GM23338 (cell line): ENCODE measurements at regions not wholly inside any gene's neighbourhood (a gene's known extent, or its start where the extent isn't known, plus 50 kb on each side); places are given as distances from the start of the nearest gene placed in this dataset.

Source experiments
- ATAC-seq: fragments of 200-7000 bp; cut with Tn5 transposase; 3 replicates; pipeline ENCODE4 v1.9.1; 2020
- DNase-seq: peaks from one replicate; pipeline ENCODE4 v3.0.0-alpha.2; 2015; ENCODE audit warnings: low spot score
- H2AFZ ChIP-seq: fragments of 200-600 bp; sonication (generic); 2 replicates; pipeline ENCODE4 v1.8.0; 2016; ENCODE audit warnings: antibody characterized with exemption, mild to moderate bottlenecking, moderate library complexity
- H3F3A ChIP-seq: fragments of 200-600 bp; sonication (generic); replicated peaks from 2 replicates; pipeline ENCODE4 v1.8.0; 2017; ENCODE audit warnings: antibody characterized with exemption, mixed run types, low read depth
- H3K27ac ChIP-seq: fragments of 200-600 bp; sonication (generic); 2 replicates; pipeline ENCODE4 v1.6.1; 2016; ENCODE audit warnings: low read depth
- H3K27me3 ChIP-seq: fragments of 200-600 bp; sonication (generic); 2 replicates; pipeline ENCODE4 v1.8.0; 2016; ENCODE audit warnings: mild to moderate bottlenecking, mixed run types, moderate library complexity; ENCODE audit not compliant: insufficient read depth
- H3K36me3 ChIP-seq: fragments of 200-600 bp; sonication (generic); 2 replicates; pipeline ENCODE4 v1.8.0; 2016; ENCODE audit warnings: mild to moderate bottlenecking; ENCODE audit not compliant: insufficient read depth
- H3K4me1 ChIP-seq: fragments of 200-600 bp; sonication (generic); 2 replicates; pipeline ENCODE4 v1.8.0; 2016; ENCODE audit warnings: mild to moderate bottlenecking, moderate library complexity; ENCODE audit not compliant: insufficient read depth
- H3K4me2 ChIP-seq: fragments of 200-600 bp; sonication (generic); 2 replicates; pipeline ENCODE4 v1.7.1; 2017; ENCODE audit warnings: mixed run types
- H3K4me3 ChIP-seq: fragments of 200-600 bp; sonication (generic); 2 replicates; pipeline ENCODE4 v1.6.1; 2016; ENCODE audit warnings: mixed run types
- H3K79me2 ChIP-seq: fragments of 200-600 bp; sonication (generic); replicated peaks from 2 replicates; pipeline ENCODE4 v1.8.0; 2017; ENCODE audit warnings: mild to moderate bottlenecking; ENCODE audit not compliant: insufficient read depth
- H3K9me2 ChIP-seq: fragments of 200-600 bp; sonication (generic); 2 replicates; pipeline ENCODE4 v1.8.0; 2017; ENCODE audit not compliant: insufficient read depth
- H4K20me1 ChIP-seq: fragments of 200-600 bp; sonication (generic); replicated peaks from 2 replicates; pipeline ENCODE4 v1.8.0; 2017; ENCODE audit warnings: mild to moderate bottlenecking; ENCODE audit not compliant: insufficient read depth
- H3K27ac Mint-ChIP-seq: 2 replicates; pipeline ENCODE4 v1.8.0; 2020; ENCODE audit warnings: inconsistent platforms, mild to moderate bottlenecking, moderate library complexity, mixed read lengths
- H3K27me3 Mint-ChIP-seq: 3 replicates; pipeline ENCODE4 v1.8.0; 2022; ENCODE audit warnings: low read depth, mild to moderate bottlenecking, moderate library complexity, mixed read lengths, inconsistent platforms; ENCODE audit not compliant: insufficient read depth, poor library complexity
- H3K36me3 Mint-ChIP-seq: 3 replicates; pipeline ENCODE4 v1.8.0; 2021; ENCODE audit warnings: low read depth, mild to moderate bottlenecking, inconsistent platforms, moderate library complexity, mixed read lengths
- H3K4me1 Mint-ChIP-seq: 3 replicates; pipeline ENCODE4 v1.8.0; 2020; ENCODE audit warnings: mild to moderate bottlenecking, inconsistent platforms, mixed read lengths
- H3K4me3 Mint-ChIP-seq: 3 replicates; pipeline ENCODE4 v1.8.0; 2021; ENCODE audit warnings: moderate library complexity, mild to moderate bottlenecking, inconsistent platforms, mixed read lengths
- H3K9me3 Mint-ChIP-seq: 3 replicates; pipeline ENCODE4 v1.8.0; 2020; ENCODE audit warnings: moderate library complexity, mild to moderate bottlenecking, inconsistent platforms, mixed read lengths
- EZH2 ChIP-seq: fragments of 200-600 bp; sonication (generic); IDR thresholded peaks from one replicate; pipeline ENCODE4 v1.8.0; 2017; ENCODE audit warnings: antibody characterized with exemption, mild to moderate bottlenecking, low read depth; ENCODE audit not compliant: unreplicated experiment
- EZH2phosphoT487 ChIP-seq: fragments of 200-600 bp; sonication (generic); IDR thresholded peaks from one replicate; pipeline ENCODE4 v1.8.1; 2018; ENCODE audit warnings: antibody characterized with exemption; ENCODE audit not compliant: unreplicated experiment
- JUNB ChIP-seq: IDR thresholded peaks from one replicate; pipeline ENCODE4 v1.6.1; 2016; ENCODE audit warnings: antibody characterized with exemption; ENCODE audit not compliant: unreplicated experiment
- POLR2AphosphoS5 ChIP-seq: IDR thresholded peaks from 2 replicates; pipeline ENCODE4 v1.6.1; 2016; ENCODE audit warnings: antibody characterized with exemption, low read depth
- STAT1 ChIP-seq: IDR thresholded peaks from one replicate; pipeline ENCODE4 v1.6.1; 2016; ENCODE audit warnings: antibody characterized with exemption; ENCODE audit not compliant: unreplicated experiment
- ZNF331 ChIP-seq: fragments of 250-450 bp; sonication (Bioruptor Pico); IDR thresholded peaks from 2 replicates; pipeline ENCODE4 v1.5.0; 2020; ENCODE audit warnings: low read depth, mild to moderate bottlenecking, moderate library complexity
- ZNF462 ChIP-seq: fragments of 250-450 bp; sonication (Bioruptor Pico); IDR thresholded peaks from 2 replicates; pipeline ENCODE4 v1.5.0; 2020; ENCODE audit warnings: mild to moderate bottlenecking, moderate library complexity

GRCh38 chr2:12317286-12317685 lies 399.4 kb upstream of the TRIB2 start (continued):
- no peak for TF ChIP-seq STAT1
- TF ChIP-seq ZNF331 (CRISPR knock-in tag) = no peak
- TF ChIP-seq EZH2 = no peak
- TF ChIP-seq ZNF462 (CRISPR knock-in tag) = no peak
- no peak for TF ChIP-seq POLR2AphosphoS5
- no peak for TF ChIP-seq JUNB

- Mint-ChIP-seq H3K9me3 (no peaks in the 10 kb centered on the region; the same call in 2 of the 3 replicates), H3K36me3 (no peaks in the 10 kb centered on the region; the same call in 2 of the 3 replicates), H3K4me1 (peaks cover 23% of the 10 kb centered on the region), H3K4me3 (no peak overlapping the region), H3K27me3 (no peaks in the 10 kb centered on the region), H3K27ac (no peak overlapping the region; the same call in 1 of the 2 replicates)
- Histone ChIP-seq H3K79me2 (no peaks in the 10 kb centered on the region), H3K27me3 (no peaks in the 10 kb centered on the region), H3K4me1 (peaks cover 8% of the 10 kb centered on the region), H3K4me3 (no peak overlapping the region), H2AFZ (no peak overlapping the region), H4K20me1 (no peaks in the 10 kb centered on the region), H3K27ac (no peak overlapping the region), H3K4me2 (no peak overlapping the region), H3K36me3 (no peaks in the 10 kb centered on the region), H3F3A (peaks cover 6% of the 10 kb centered on the region; the same call in 1 of the 2 replicates), H3K9me2 (peaks cover 15% of the 10 kb centered on the region; the same call in 1 of the 2 replicates)
- no peak for TF ChIP-seq EZH2phosphoT487
- no peak for DNase-seq
- ATAC-seq = no peak
Observed at GRCh38 chr2:12317814-12318426, 398.8 kb upstream of the TRIB2 start.
